HCT116 (cell line): ENCODE measurements at regions not wholly inside any gene's neighbourhood (a gene's known extent, or its start where the extent isn't known, plus 50 kb on each side); places are given as distances from the start of the nearest gene placed in this dataset.

Experiments used
- ATAC-seq: fragments of 200-7000 bp; cut with Tn5 transposase; 2 replicates; pipeline ENCODE4 v1.9.1; 2020; ENCODE audit warnings: mild to moderate bottlenecking, moderate library complexity
- BruUV-seq: library from RNA; stranded (reverse); fragments of 400-500 nt; replicated peaks from 2 replicates; lab custom pipeline; 2021; lab: Mats Ljungman, UMichigan
- CTCF ChIA-PET: fragments of 300-600 bp; sonication (Branson Sonifier 250); formaldehyde crosslinking; loops from one replicate; lab custom pipeline; 2021; ENCODE audit warnings: antibody characterized with exemption; lab: Charles Lee
- POLR2A ChIA-PET: fragments of 300-600, 350-600 bp; sonication (Branson Sonifier 250); formaldehyde crosslinking; loops from one replicate; lab custom pipeline; 2021; ENCODE audit warnings: antibody characterized with exemption; lab: Charles Lee
- RAD21 ChIA-PET, 2 experiments: fragments of 300-600 bp; sonication (Branson Sonifier 250); formaldehyde crosslinking; loops; one replicate each; lab custom pipeline; 2023; ENCODE audit warnings: low total read pairs in 2 of 2; ENCODE audit not compliant: uncharacterized antibody in 2 of 2, unreplicated experiment in 2 of 2, low non-redundant PET in 1 of 2; lab: Charles Lee
- DNase-seq: peaks from one replicate; pipeline ENCODE4 v3.0.0-alpha.2; 2010; ENCODE audit warnings: low read depth, low spot score
- H2AFZ ChIP-seq: fragments of 200-600 bp; shearing (Covaris generic), sonication (generic); 2 replicates; pipeline ENCODE4 v1.6.1; 2017; ENCODE audit warnings: low read depth, mixed run types, mixed read lengths, antibody characterized with exemption, low read length; ENCODE audit not compliant: poor library complexity, severe bottlenecking
- H3K27ac ChIP-seq: 2 replicates; pipeline ENCODE4 v1.5.1; 2012; ENCODE audit warnings: low read depth, low read length
- H3K27me3 ChIP-seq: fragments of 200-600 bp; sonication (generic); 2 replicates; pipeline ENCODE4 v1.6.1; 2016; ENCODE audit warnings: mixed run types, low read length, mixed read lengths; ENCODE audit not compliant: insufficient read depth
- H3K36me3 ChIP-seq, 2 experiments: fragments of 200-500 bp in 1 of 2; fragments of 200-600 bp in 1 of 2; sonication (Bioruptor generic) in 1 of 2; sonication (generic) in 1 of 2; 2 replicates each; pipeline versions ENCODE4 v1.5.1 to v1.6.1; 2014 to 2016; ENCODE audit warnings: low read length in 2 of 2, inconsistent platforms in 1 of 2, mixed read lengths in 1 of 2, mixed run types in 1 of 2; ENCODE audit not compliant: insufficient read depth in 2 of 2, control insufficient read depth in 1 of 2
- H3K4me1 ChIP-seq, 2 experiments: fragments of 200-600 bp in 1 of 2; sonication (generic) in 1 of 2; 2 replicates each; pipeline versions ENCODE4 v1.5.1 to v1.6.1; 2012 to 2017; ENCODE audit warnings: low read length in 2 of 2, inconsistent platforms in 1 of 2, mild to moderate bottlenecking in 1 of 2, mixed read lengths in 1 of 2, mixed run types in 1 of 2, moderate library complexity in 1 of 2; ENCODE audit not compliant: insufficient read depth in 2 of 2, control insufficient read depth in 1 of 2
- H3K4me2 ChIP-seq: fragments of 200-600 bp; sonication (generic); 2 replicates; pipeline ENCODE4 v1.6.1; 2017; ENCODE audit warnings: mixed run types, low read length, mixed read lengths
- H3K4me3 ChIP-seq, 2 experiments: fragments of 200-600 bp in 1 of 2; sonication (generic) in 1 of 2; replicated peaks in 1 of 2; 2 replicates each; pipeline ENCODE4 v1.5.1; 2011 to 2016; ENCODE audit warnings: low read length in 2 of 2, control low read depth in 1 of 2, low read depth in 1 of 2, mild to moderate bottlenecking in 1 of 2, mixed read lengths in 1 of 2, mixed run types in 1 of 2
- H3K79me2 ChIP-seq: fragments of 200-600 bp; sonication (generic); 2 replicates; pipeline ENCODE4 v1.6.1; 2017; ENCODE audit warnings: mild to moderate bottlenecking, mixed run types, low read length, moderate library complexity, mixed read lengths; ENCODE audit not compliant: insufficient read depth
- H3K9ac ChIP-seq: fragments of 200-600 bp; sonication (generic); 2 replicates; pipeline ENCODE4 v1.6.1; 2016; ENCODE audit warnings: low read length, mixed read lengths
- H3K9me2 ChIP-seq: fragments of 200-600 bp; sonication (generic), shearing (Covaris generic); 2 replicates; pipeline ENCODE4 v1.6.1; 2017; ENCODE audit warnings: mixed run types, mild to moderate bottlenecking, moderate library complexity; ENCODE audit not compliant: insufficient read depth
- H3K9me3 ChIP-seq, 2 experiments: fragments of 200-500 bp in 1 of 2; fragments of 200-600 bp in 1 of 2; sonication (Bioruptor generic) in 1 of 2; sonication (generic) in 1 of 2; 2 replicates each; pipeline ENCODE4 v1.6.1; 2014 to 2017; ENCODE audit warnings: low read length in 2 of 2, mixed read lengths in 2 of 2, inconsistent platforms in 1 of 2, low read depth in 1 of 2, mild to moderate bottlenecking in 1 of 2, mixed run types in 1 of 2, moderate library complexity in 1 of 2; ENCODE audit not compliant: control insufficient read depth in 1 of 2, insufficient read depth in 1 of 2
- H4K20me1 ChIP-seq: fragments of 200-600 bp; sonication (generic), shearing (Covaris generic); 2 replicates; pipeline ENCODE4 v1.6.1; 2017; ENCODE audit warnings: mixed run types, mild to moderate bottlenecking, moderate library complexity; ENCODE audit not compliant: insufficient read depth
- ATF3 ChIP-seq: IDR thresholded peaks from 2 replicates; pipeline ENCODE4 v1.6.1; 2012
- CBX3 ChIP-seq: IDR thresholded peaks from 2 replicates; pipeline ENCODE4 v1.6.1; 2012; ENCODE audit warnings: low read depth
- CEBPB ChIP-seq: IDR thresholded peaks from 2 replicates; pipeline ENCODE4 v1.6.1; 2012; ENCODE audit warnings: low read depth
- CTCF ChIP-seq, 3 experiments: fragments of 200-600 bp in 1 of 3; sonication (generic) in 1 of 3; IDR thresholded peaks in 2 of 3; conservative IDR thresholded peaks in 1 of 3; 2 replicates each; pipeline ENCODE4 v1.5.1; 2012 to 2017; ENCODE audit warnings: low read depth in 2 of 3, low read length in 2 of 3, antibody characterized with exemption in 1 of 3, borderline replicate concordance in 1 of 3, control low read depth in 1 of 3, mild to moderate bottlenecking in 1 of 3, mixed read lengths in 1 of 3, mixed run types in 1 of 3, moderate library complexity in 1 of 3; ENCODE audit not compliant: insufficient read depth in 1 of 3
- EZH2phosphoT487 ChIP-seq: fragments of 200-600 bp; IDR thresholded peaks from 2 replicates; pipeline ENCODE4 v1.6.1; 2018; ENCODE audit warnings: antibody characterized with exemption, borderline replicate concordance
- RAD21 ChIP-seq: IDR thresholded peaks from 2 replicates; pipeline ENCODE4 v1.6.1; 2012; ENCODE audit warnings: low read depth, mild to moderate bottlenecking
- REST ChIP-seq: IDR thresholded peaks from 2 replicates; pipeline ENCODE4 v1.6.1; 2012; ENCODE audit warnings: low read depth
- SIN3A ChIP-seq: IDR thresholded peaks from 2 replicates; pipeline ENCODE4 v1.6.1; 2012; ENCODE audit warnings: low read depth
- ZBTB33 ChIP-seq: IDR thresholded peaks from 2 replicates; pipeline ENCODE4 v1.6.1; 2011; ENCODE audit warnings: mild to moderate bottlenecking, low read length, moderate library complexity; ENCODE audit not compliant: insufficient replicate concordance; ENCODE audit errors: extremely low read depth
- ZFX ChIP-seq: fragments of 450-650 bp; IDR thresholded peaks from 2 replicates; pipeline ENCODE4 v1.6.1; 2017
- ZNF274 ChIP-seq: fragments of 200-500 bp; sonication (Bioruptor generic); IDR thresholded peaks from 2 replicates; pipeline ENCODE4 v1.6.1; 2014; ENCODE audit warnings: mild to moderate bottlenecking, low read depth, low read length, inconsistent platforms
- intact Hi-C: fragments of 100-400 bp; cut with micrococcal nuclease; formaldehyde crosslinking; loops from 2 replicates; pipeline ENCODE4 v1.10.0; 2022

- CTCF ChIA-PET, result no interaction called here
- RAD21 ChIA-PET, result no interaction called here
These were observed 186.6 kb downstream of the DUSP6 start for GRCh38 chr12:89165703-89166102.

GRCh38 chr12:89163918-89164317, 188.4 kb downstream of the DUSP6 start:
- Histone ChIP-seq H3K4me2 (no peak overlapping the region), H3K36me3 (no peaks in the 10 kb centered on the region), H3K4me1 (peaks cover 0 to 4% of the 10 kb centered on the region in 2 experiments; a peak in 1 of 4 replicates), H3K27ac (no peak overlapping the region), H3K9ac (no peak overlapping the region), H2AFZ (no peak overlapping the region), H3K27me3 (no peaks in the 10 kb centered on the region), H3K9me2 (0 out of 2 replicates have a peak, but pooled peaks cover 2% of the 10 kb centered on the region), H3K4me3 (no peak overlapping the region), H3K79me2 (no peaks in the 10 kb centered on the region), H3K9me3 (no peaks in the 10 kb centered on the region), H4K20me1 (no peaks in the 10 kb centered on the region)
- ChIA-PET RAD21 (no interaction called here), CTCF (no interaction called here), POLR2A (no interaction called here)
- no TSS peak for BruUV-seq
- intact Hi-C loops, result no loop called here
- TF ChIP-seq ZNF274 (no peak), ZBTB33 (no peak), CBX3 (no peak), RAD21 (no peak), CEBPB (no peak), SIN3A (no peak), ZFX (no peak), EZH2phosphoT487 (no peak), CTCF (IDR thresholded peaks at IDR 0.05 in 2 of 3, conservative IDR thresholded peaks at IDR 0.05 in 1 of 3; ENCODE audit: borderline replicate concordance in 1 of 3, insufficient read depth in 1 of 3, low read depth in 2 of 3, low read length in 2 of 3) (no peak), REST (no peak)
- no peak for ATAC-seq
- no peak for DNase-seq

More at GRCh38 chr12:89165703-89166102, 186.6 kb downstream of the DUSP6 start:
- H3K36me3 ChIP-seq, result no peaks in the 10 kb centered on the region
- H3K9me2 ChIP-seq, result 0 out of 2 replicates have a peak, but pooled peaks cover 2% of the 10 kb centered on the region
- no peak overlapping the region for H3K4me2 ChIP-seq
- no peak for DNase-seq
- no peak overlapping the region for H3K9ac ChIP-seq
- H3K4me1 ChIP-seq, result peaks cover 0 to 4% of the 10 kb centered on the region in 2 experiments; a peak in 1 of 4 replicates
- no peaks in the 10 kb centered on the region for H3K27me3 ChIP-seq
- no peaks in the 10 kb centered on the region for H3K79me2 ChIP-seq
- POLR2A ChIA-PET, result no interaction called here
- BruUV-seq, result no TSS peak
- H2AFZ ChIP-seq, result no peak overlapping the region
- intact Hi-C loops, result no loop called here
- TF ChIP-seq ATF3, result no peak
- TF ChIP-seq, all 23 proteins: peak for 0
- no peaks in the 10 kb centered on the region for H4K20me1 ChIP-seq
- no peaks in the 10 kb centered on the region for H3K9me3 ChIP-seq
- ATAC-seq, result no peak
- no peak overlapping the region for H3K27ac ChIP-seq
- H3K4me3 ChIP-seq, result no peak overlapping the region
